Esophagus muscularis mucosa (tissue), 4 donors: ENCODE measurements at regions not wholly inside any gene's neighbourhood (a gene's known extent, or its start where the extent isn't known, plus 50 kb on each side); places are given as distances from the start of the nearest gene placed in this dataset.

ENCODE experiments used
- DNase-seq: peaks from one replicate; pipeline ENCODE4 v3.0.0-alpha.2; 2017; ENCODE audit errors: extremely low spot score
- H3K27ac ChIP-seq, 4 donors: fragments of 200-600 bp; sonication (generic); replicated peaks in 1 of 4; 1 replicate in 3 of 4; 2 replicates in 1 of 4; pipeline ENCODE4 v1.5.1; 2016 to 2019; ENCODE audit warnings: mild to moderate bottlenecking in 1 of 4
- H3K27me3 ChIP-seq, 4 donors: fragments of 200-600 bp; sonication (generic); one replicate each; pipeline versions ENCODE4 v1.5.1 to v1.6.0; 2016 to 2019
- H3K36me3 ChIP-seq, 4 donors: fragments of 200-600 bp; sonication (generic); one replicate each; pipeline ENCODE4 v1.5.1; 2016 to 2019
- H3K4me1 ChIP-seq, 4 donors: fragments of 200-600 bp; sonication (generic); one replicate each; pipeline ENCODE4 v1.5.1; 2016 to 2019
- H3K4me3 ChIP-seq, 4 donors: fragments of 200-600 bp; sonication (generic); 1 replicate in 2 of 4; 2 replicates in 2 of 4; pipeline ENCODE4 v1.5.1; 2016 to 2019; ENCODE audit warnings: mild to moderate bottlenecking in 4 of 4, moderate library complexity in 1 of 4
- H3K9me3 ChIP-seq, 4 donors: fragments of 200-600 bp; sonication (generic); 1 replicate in 3 of 4; 2 replicates in 1 of 4; pipeline ENCODE4 v1.5.1; 2016 to 2019
- CTCF ChIP-seq, 3 experiments: fragments of 200-600 bp in 2 of 3; fragments of 450-650 bp in 1 of 3; sonication (generic) in 2 of 3; IDR thresholded peaks; one replicate each; pipeline ENCODE4 v1.5.1; 2017 to 2019; ENCODE audit warnings: antibody characterized with exemption in 3 of 3, mild to moderate bottlenecking in 2 of 3, moderate library complexity in 1 of 3
- EP300 ChIP-seq: sonication (generic); formaldehyde crosslinking; IDR thresholded peaks from one replicate; pipeline ENCODE4 v1.6.1; 2017; ENCODE audit warnings: antibody characterized with exemption
- POLR2A ChIP-seq: fragments of 450-650 bp; IDR thresholded peaks from one replicate; pipeline ENCODE4 v1.6.1; 2017; ENCODE audit warnings: antibody characterized with exemption, moderate library complexity, mild to moderate bottlenecking, low read depth
- POLR2AphosphoS5 ChIP-seq, 2 donors: sonication (generic); formaldehyde crosslinking; IDR thresholded peaks; one replicate each; pipeline ENCODE4 v1.6.1; 2017; ENCODE audit warnings: antibody characterized with exemption in 2 of 2
- WGBS: methylation state at CpG from one replicate; pipeline ENCODE4 v1.1.5; 2018; 5-methylcytosine and 5-hydroxymethylcytosine counted together
- intact Hi-C: fragments of 100-400 bp; cut with DNase I; formaldehyde crosslinking; loops from one replicate; pipeline ENCODE4 v1.15.1; 2023

GRCh38 chr2:209073151-209073550 lies 350.7 kb upstream of the MAP2 start:
- no peaks in the 10 kb centered on the region for H3K9me3 ChIP-seq
- DNase-seq = no peak
- TF ChIP-seq CTCF (IDR thresholded peaks at IDR 0.05) = no peak
- no peak for TF ChIP-seq POLR2AphosphoS5 (IDR thresholded peaks at IDR 0.05)
- TF ChIP-seq EP300 = no peak
- TF ChIP-seq POLR2A = no peak
- no peaks in the 10 kb centered on the region for H3K27me3 ChIP-seq
- no peak overlapping the region for H3K4me3 ChIP-seq
- intact Hi-C loops = no loop called here
- no peaks in the 10 kb centered on the region for H3K4me1 ChIP-seq
- H3K36me3 ChIP-seq = no peaks in the 10 kb centered on the region
- no peak overlapping the region for H3K27ac ChIP-seq

- no peaks in the 10 kb centered on the region for H3K36me3 ChIP-seq
- WGBS = 90% methylated on average over 3 of the region's 3 CpGs
- TF ChIP-seq POLR2AphosphoS5 (IDR thresholded peaks at IDR 0.05) (no peak), POLR2A (no peak), CTCF (IDR thresholded peaks at IDR 0.05) (no peak), EP300 (no peak)
- no peaks in the 10 kb centered on the region for H3K9me3 ChIP-seq
- H3K4me1 ChIP-seq = no peaks in the 10 kb centered on the region
- intact Hi-C loops = no loop called here
- H3K4me3 ChIP-seq = no peak overlapping the region
- DNase-seq = no peak
- H3K27me3 ChIP-seq = no peaks in the 10 kb centered on the region
- no peak overlapping the region for H3K27ac ChIP-seq
These were observed 349.1 kb upstream of the MAP2 start for GRCh38 chr2:209074711-209075110.

- no peak overlapping the region for H3K4me3 ChIP-seq
- no peaks in the 10 kb centered on the region for H3K4me1 ChIP-seq
- intact Hi-C loops = no loop called here
- H3K27ac ChIP-seq = no peak overlapping the region
- H3K27me3 ChIP-seq = no peaks in the 10 kb centered on the region
- no peaks in the 10 kb centered on the region for H3K36me3 ChIP-seq
- no peak for TF ChIP-seq POLR2A
- TF ChIP-seq CTCF (IDR thresholded peaks at IDR 0.05) = no peak
- no peak for TF ChIP-seq POLR2AphosphoS5 (IDR thresholded peaks at IDR 0.05)
- no peak for TF ChIP-seq EP300
- 63% methylated on average over 1 of the region's 1 CpG for WGBS
- no peak for DNase-seq
- no peaks in the 10 kb centered on the region for H3K9me3 ChIP-seq
These were observed 347.7 kb upstream of the MAP2 start for GRCh38 chr2:209076151-209076550.

- no peaks in the 10 kb centered on the region for H3K27me3 ChIP-seq
- TF ChIP-seq POLR2A = no peak
- TF ChIP-seq EP300 = no peak
- no peak for TF ChIP-seq POLR2AphosphoS5 (IDR thresholded peaks at IDR 0.05)
- no peak for TF ChIP-seq CTCF (IDR thresholded peaks at IDR 0.05)
- WGBS = 80% methylated on average over 3 of the region's 3 CpGs
- H3K4me1 ChIP-seq = no peaks in the 10 kb centered on the region
- no peaks in the 10 kb centered on the region for H3K9me3 ChIP-seq
- no peak for DNase-seq
- H3K27ac ChIP-seq = no peak overlapping the region
- intact Hi-C loops = no loop called here
- no peak overlapping the region for H3K4me3 ChIP-seq
- H3K36me3 ChIP-seq = no peaks in the 10 kb centered on the region
These were observed 337.1 kb upstream of the MAP2 start for GRCh38 chr2:209086761-209087160.

- Histone ChIP-seq H3K27me3 (no peaks in the 10 kb centered on the region), H3K27ac (no peak overlapping the region), H3K36me3 (no peaks in the 10 kb centered on the region), H3K4me3 (no peak overlapping the region), H3K9me3 (no peaks in the 10 kb centered on the region), H3K4me1 (no peaks in the 10 kb centered on the region)
- intact Hi-C loops = no loop called here
- no peak for TF ChIP-seq POLR2A
- TF ChIP-seq EP300 = no peak
- TF ChIP-seq POLR2AphosphoS5 (IDR thresholded peaks at IDR 0.05) = no peak
- TF ChIP-seq CTCF (IDR thresholded peaks at IDR 0.05) = no peak
- no peak for DNase-seq
- WGBS = 67% methylated on average over 1 of the region's 1 CpG
These were observed 332.8 kb upstream of the MAP2 start for GRCh38 chr2:209091056-209091455.
